HG03159 (cell line): ENCODE measurements at regions not wholly inside any gene's neighbourhood (a gene's known extent, or its start where the extent isn't known, plus 50 kb on each side); places are given as distances from the start of the nearest gene placed in this dataset.

Experiments
- ATAC-seq: cut with Tn5 transposase; IDR thresholded peaks from one replicate; pipeline ENCODE4 v1.9.1; 2021; ENCODE audit warnings: mild to moderate bottlenecking, moderate library complexity; ENCODE audit not compliant: unreplicated experiment

- no peak for ATAC-seq
Measured at GRCh38 chr20:24199501-24199900, 210.9 kb upstream of the GGTLC1 start.

GRCh38 chr20:24194143-24194542, 205.6 kb upstream of the GGTLC1 start:
- ATAC-seq = no peak

GRCh38 chr20:24190905-24191304, 202.3 kb upstream of the GGTLC1 start:
- no peak for ATAC-seq

- ATAC-seq = no peak
Measured at GRCh38 chr20:24185791-24186190, 197.2 kb upstream of the GGTLC1 start.

- no peak for ATAC-seq
Measured at GRCh38 chr20:24181151-24181550, 192.6 kb upstream of the GGTLC1 start.

- no peak for ATAC-seq
Measured at GRCh38 chr20:24169256-24169655, 180.7 kb upstream of the GGTLC1 start.

GRCh38 chr20:24166412-24166811, 177.8 kb upstream of the GGTLC1 start:
- no peak for ATAC-seq

GRCh38 chr20:24166123-24166381, 177.5 kb upstream of the GGTLC1 start:
- ATAC-seq = no peak

GRCh38 chr20:24165301-24166122, 176.9 kb upstream of the GGTLC1 start:
- no peak for ATAC-seq

GRCh38 chr20:24164360-24164759, 175.8 kb upstream of the GGTLC1 start:
- ATAC-seq = no peak

- ATAC-seq = no peak
Measured at GRCh38 chr20:24163506-24163905, 174.9 kb upstream of the GGTLC1 start.

- ATAC-seq = no peak
Measured at GRCh38 chr20:24160563-24161281, 172.1 kb upstream of the GGTLC1 start.

GRCh38 chr20:24158281-24158680, 169.7 kb upstream of the GGTLC1 start:
- ATAC-seq = no peak

- no peak for ATAC-seq
Measured at GRCh38 chr20:24157213-24157612, 168.6 kb upstream of the GGTLC1 start.

- ATAC-seq = no peak
Measured at GRCh38 chr20:24153101-24154040, 164.8 kb upstream of the GGTLC1 start.

GRCh38 chr20:24151621-24152294, 163.2 kb upstream of the GGTLC1 start:
- no peak for ATAC-seq

- ATAC-seq = no peak
Measured at GRCh38 chr20:24150406-24150805, 161.8 kb upstream of the GGTLC1 start.

- ATAC-seq = no peak
Measured at GRCh38 chr20:24149881-24150307, 161.3 kb upstream of the GGTLC1 start.

- no peak for ATAC-seq
Measured at GRCh38 chr20:24149175-24149574, 160.6 kb upstream of the GGTLC1 start.

GRCh38 chr20:24148372-24148771, 159.8 kb upstream of the GGTLC1 start:
- peak; percentile 75 for ATAC-seq

GRCh38 chr20:24147961-24148360, 159.4 kb upstream of the GGTLC1 start:
- peak; percentile 15 for ATAC-seq
